GM12874 (cell line): ENCODE measurements at regions not wholly inside any gene's neighbourhood (a gene's known extent, or its start where the extent isn't known, plus 50 kb on each side); places are given as distances from the start of the nearest gene placed in this dataset.

ENCODE experiments used
- TF ChIP-seq, protein P1 (sequence below): IDR thresholded peaks from 2 replicates; pipeline ENCODE4 v1.5.1; 2011; ENCODE audit warnings: low read depth, mild to moderate bottlenecking, control low read depth, low read length, moderate library complexity; ENCODE audit not compliant: insufficient read depth

DNA sequence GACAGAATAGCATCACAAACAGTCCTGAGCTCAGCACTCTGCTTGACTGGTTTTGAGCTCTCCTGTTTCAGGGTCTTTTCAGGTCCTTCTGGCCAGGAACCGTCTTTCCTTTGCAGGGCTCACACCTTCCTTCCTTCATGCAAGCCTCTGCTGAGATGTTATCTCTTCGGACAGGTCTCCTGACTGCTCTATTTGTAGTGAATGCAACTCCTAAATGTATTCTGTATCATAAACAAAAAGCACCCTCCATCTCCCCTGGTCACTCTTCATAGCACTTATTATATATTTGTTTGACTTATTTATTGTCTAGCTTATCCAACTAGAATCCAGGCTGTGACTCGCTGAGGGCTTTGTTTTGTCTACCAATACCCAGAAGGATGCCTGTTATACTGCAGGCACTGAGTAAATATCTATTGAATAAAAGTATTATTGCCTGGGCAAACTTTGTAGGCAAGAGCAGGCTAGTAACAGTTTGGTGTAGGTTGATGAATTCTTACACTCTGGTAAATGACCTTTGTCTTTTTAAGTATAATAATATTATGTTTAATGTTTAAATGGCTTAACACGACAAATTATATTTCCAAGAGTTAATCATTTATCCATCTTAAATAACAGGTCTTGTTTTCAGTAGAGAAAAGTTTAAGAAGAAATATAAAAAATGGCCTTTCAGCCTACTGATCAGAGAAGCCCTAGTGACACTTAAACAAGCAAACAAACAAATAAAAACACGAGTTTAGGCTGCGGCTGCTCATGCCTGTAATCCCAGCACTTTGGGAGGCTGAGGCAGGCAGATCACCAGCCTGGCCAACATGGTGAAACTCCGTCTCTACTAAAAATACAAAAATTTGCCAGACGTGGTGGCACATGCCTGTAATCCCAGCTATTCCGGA lies 199.7 kb downstream of the BCAS1 start:
- TF ChIP-seq, protein P1, sequence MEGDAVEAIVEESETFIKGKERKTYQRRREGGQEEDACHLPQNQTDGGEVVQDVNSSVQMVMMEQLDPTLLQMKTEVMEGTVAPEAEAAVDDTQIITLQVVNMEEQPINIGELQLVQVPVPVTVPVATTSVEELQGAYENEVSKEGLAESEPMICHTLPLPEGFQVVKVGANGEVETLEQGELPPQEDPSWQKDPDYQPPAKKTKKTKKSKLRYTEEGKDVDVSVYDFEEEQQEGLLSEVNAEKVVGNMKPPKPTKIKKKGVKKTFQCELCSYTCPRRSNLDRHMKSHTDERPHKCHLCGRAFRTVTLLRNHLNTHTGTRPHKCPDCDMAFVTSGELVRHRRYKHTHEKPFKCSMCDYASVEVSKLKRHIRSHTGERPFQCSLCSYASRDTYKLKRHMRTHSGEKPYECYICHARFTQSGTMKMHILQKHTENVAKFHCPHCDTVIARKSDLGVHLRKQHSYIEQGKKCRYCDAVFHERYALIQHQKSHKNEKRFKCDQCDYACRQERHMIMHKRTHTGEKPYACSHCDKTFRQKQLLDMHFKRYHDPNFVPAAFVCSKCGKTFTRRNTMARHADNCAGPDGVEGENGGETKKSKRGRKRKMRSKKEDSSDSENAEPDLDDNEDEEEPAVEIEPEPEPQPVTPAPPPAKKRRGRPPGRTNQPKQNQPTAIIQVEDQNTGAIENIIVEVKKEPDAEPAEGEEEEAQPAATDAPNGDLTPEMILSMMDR, result no peak

DNA sequence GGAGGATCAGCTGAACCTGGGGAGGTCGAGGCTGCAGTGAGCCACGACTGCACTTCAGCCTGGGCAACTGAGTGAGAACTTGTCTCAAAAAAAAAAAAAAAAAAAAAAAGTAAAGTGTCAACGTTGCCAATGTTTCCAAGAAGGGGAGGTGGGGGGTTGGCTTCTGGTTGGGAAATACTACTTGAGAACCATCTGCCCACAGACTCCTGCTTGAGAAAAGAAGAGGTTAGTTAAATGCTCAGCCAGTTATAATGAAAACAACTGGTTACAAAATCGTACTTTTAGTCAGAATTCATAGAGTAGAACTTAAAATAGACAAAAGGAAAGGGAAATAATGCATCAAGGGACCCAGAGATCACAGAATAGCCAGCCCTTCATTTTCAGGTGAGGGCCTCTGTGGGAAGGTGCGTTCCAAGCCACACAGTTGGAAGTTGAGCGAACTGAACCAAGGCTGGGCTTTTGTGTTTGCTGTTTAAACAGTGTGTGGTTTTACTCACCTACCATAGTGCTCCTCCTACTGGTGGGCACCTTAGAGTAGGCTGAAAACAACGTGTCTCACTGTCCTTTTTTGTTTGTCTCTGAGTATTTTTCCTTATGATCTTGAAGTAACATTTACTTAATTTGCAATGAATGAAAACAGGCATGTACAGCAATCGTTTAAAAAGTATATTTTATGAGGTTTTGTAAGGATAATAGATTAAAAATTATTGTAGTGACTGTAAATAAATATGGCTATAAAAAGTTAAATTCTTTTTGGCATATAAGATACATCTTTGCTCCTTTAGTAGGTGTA lies 200.7 kb downstream of the BCAS1 start:
- TF ChIP-seq, protein P1, result peak; percentile 86

DNA sequence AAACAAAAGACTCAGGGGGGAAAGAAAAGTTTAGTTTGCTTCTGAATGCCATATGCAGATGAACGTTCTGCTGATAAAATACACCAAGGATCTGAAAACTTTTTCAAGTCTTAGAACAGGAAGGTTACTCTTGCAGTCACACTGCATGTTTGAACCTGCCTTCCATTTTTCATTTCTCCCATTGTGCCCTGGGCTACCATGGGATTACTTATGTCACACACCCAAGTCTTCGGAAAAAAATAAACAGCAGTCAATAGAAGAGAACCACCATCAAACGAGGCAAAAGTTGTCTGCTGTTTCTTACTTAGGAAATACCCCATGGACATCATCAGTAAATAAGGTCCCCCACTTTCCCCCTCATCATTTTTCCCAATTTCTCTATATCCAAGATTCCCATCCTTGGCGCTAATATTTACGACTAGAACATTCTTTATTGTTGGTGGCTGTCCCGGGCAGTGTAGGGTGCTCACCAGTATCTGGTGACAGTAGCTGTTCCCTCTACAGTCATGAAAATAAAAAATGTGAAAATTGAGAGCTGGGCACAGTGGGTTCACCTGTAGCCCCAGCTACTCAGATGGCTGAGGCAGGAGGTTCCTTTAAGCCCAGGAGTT lies 202.5 kb downstream of the BCAS1 start:
- TF ChIP-seq, protein P1, result no peak

DNA sequence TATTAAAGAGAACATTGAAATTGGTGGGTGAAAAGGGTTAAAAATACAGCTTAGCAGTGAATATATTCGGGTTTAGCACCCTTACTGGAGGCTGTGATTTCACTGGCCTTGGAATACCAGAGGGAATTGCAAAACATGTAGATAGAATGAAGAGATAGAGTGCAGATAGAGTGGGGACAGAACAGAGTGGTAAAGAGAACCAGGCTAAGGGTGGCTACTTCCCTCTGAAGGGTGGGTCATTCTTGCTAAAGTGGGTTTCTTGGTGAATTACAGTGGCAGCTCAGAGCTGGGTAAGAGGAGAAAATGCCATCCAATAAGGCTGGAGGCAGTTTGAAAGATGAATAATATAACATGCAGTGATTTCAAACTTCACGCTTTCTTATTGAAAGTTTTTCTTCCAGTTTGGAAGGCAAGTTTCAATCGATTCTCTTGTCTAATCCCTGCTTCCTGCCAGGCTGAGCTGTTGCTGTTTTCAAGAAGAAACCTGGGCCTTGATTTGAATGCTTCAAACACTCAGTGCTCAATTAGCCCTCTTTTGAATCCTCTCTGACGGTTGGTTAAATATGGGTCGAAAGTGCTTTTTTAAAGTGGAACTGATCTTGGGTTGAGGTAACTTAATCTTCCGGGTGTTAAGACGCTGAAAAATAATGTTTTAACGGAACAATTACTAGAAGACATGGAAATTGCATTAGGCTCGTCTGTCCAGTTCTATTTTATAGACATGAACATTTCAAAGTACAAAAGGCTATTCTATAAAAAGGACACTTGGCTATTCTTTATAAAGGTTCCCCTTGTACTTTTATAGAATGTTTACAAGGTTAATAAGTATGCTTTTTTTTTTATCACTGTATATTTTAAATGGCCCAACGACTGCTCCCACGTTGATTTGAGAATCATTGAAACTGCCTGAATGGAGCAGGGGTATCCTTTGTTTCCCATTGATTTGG lies 203.3 kb downstream of the BCAS1 start:
- TF ChIP-seq, protein P1, result no peak

DNA sequence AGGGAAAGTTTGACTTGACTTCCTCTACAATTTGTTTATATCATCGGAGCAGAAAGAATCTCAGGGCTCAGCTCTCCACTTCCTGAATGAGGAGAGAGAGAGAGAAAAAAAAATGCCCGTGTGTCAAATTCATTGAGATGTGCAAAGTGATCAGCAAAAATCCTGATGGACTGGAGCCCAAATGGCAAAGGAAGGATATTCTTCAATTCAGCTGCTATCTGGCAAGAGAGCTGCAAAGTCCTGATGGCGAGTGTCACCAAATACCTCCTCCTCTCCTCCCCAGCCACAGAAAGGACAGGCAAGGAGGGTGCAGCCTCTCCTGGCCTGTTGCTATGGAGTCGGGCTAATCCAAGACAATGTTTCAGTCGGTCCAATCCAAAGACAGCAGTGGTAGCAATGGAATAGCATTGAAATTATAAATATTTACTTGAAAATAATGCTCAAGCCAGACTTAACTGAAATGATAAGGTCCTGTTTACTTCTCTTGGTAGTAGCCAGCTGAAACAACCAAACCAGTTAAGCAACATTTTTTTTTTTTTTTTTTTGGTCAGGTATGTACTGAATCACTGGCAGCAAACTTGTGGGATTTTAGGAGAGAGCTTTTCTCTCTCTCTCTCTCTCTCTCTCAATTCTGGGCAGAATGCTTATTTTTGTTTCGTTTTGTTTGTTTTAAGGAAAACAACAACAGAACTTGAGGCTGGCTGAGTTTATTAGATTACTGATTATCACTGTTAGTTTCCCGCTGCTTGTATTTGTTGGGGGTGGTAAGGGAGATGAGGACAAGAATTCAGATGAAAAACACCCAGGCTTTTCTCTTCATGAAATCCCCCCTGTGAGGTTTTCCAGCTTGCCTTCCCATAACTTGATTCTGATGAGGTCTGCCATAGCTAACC lies 204.2 kb downstream of the BCAS1 start:
- TF ChIP-seq, protein P1, result no peak

DNA sequence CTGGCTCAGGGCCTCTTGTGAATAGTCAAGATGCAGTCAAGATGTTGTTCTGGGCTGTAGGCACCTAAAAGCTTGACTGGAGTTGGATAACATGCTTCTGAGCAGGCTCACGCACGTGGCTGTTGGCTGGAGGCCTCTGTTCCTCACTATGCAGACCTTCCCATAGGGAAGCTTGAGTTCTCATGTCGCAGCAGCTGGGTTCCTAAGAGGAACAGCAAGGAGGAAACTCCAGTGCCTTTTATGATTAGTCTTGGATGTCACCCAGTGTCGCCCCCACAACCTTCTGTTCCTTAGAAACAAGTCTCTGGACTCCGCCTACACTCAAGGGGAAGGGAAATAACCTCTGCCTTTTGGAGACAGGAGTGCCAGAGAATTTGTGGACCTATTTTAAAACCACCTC lies 210.7 kb downstream of the BCAS1 start:
- TF ChIP-seq, protein P1, result no peak
